ENCODE measurements at regions not wholly inside any gene's neighbourhood (a gene's known extent, or its start where the extent isn't known, plus 50 kb on each side); places are given as distances from the start of the nearest gene placed in this dataset.

DNA sequence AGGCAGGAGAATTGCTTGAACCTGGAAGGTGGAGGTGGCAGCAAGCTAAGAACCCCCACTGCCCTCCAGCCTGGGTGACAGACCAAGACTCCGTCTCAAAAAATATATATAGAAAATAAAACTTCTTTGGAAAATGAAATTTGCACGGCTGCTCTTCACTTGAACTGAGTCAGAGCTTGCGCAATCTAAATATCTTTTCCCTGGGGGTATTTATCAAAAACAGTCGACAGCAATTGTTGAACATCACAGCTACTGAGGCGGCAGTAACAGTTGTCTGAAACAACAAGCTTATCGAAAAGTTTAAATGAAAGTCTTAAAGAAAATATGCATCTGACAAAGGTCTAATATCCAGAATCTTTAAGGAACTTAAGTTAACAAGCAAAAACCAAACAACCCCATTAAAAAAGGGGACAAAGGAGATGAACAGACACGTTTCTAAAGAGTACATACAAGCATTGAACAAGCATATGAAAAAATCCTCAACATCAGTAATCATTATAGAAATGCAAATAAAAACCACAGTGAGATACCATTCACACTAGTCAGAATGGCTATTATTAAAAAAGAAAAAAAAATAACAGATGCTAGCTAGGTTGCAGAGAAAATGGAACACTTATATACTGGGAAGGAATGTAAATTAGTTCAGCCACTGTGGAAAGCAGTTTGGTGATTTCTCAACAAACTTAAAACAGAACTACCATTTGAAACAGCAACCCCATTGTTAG, 153.6 kb upstream of the CDH9 start:
- H3K79me2 ChIP-seq (ENCODE audit: control insufficient read depth, low read length): no peaks in the 10 kb centered on the region
- no peak overlapping the region for H3K4me2 ChIP-seq (ENCODE audit: low read length)
- H3K9me2 ChIP-seq (replicated peaks; ENCODE audit: control insufficient read depth, low read length): no peaks in the 10 kb centered on the region
- no peak overlapping the region for H3K27ac ChIP-seq (ENCODE audit: low read depth, low read length)
- H3K9me3 ChIP-seq (ENCODE audit: control insufficient read depth, insufficient read depth, low read length): no peaks in the 10 kb centered on the region; the same call in 1 of the 2 replicates
- no peaks in the 10 kb centered on the region for H4K20me1 ChIP-seq (ENCODE audit: control insufficient read depth, insufficient read depth, low read depth, low read length)
- no peaks in the 10 kb centered on the region for H3F3A ChIP-seq (ENCODE audit: control insufficient read depth, insufficient read depth)
- H3K36me3 ChIP-seq (ENCODE audit: control insufficient read depth, low read length): no peaks in the 10 kb centered on the region
- TF ChIP-seq EZH2phosphoT487 (IDR thresholded peaks at IDR 0.05; ENCODE audit: borderline replicate concordance, low read length): no peak
- TF ChIP-seq CTCF (IDR thresholded peaks at IDR 0.05; ENCODE audit: low read depth, low read length, poor library complexity, severe bottlenecking): no peak
- no peaks in the 10 kb centered on the region for H3K27me3 ChIP-seq (ENCODE audit: control insufficient read depth, low read length)
- H3K4me3 ChIP-seq (ENCODE audit: low read length): no peak overlapping the region
- H3K4me1 ChIP-seq (ENCODE audit: control insufficient read depth, low read length): no peaks in the 10 kb centered on the region

DNA sequence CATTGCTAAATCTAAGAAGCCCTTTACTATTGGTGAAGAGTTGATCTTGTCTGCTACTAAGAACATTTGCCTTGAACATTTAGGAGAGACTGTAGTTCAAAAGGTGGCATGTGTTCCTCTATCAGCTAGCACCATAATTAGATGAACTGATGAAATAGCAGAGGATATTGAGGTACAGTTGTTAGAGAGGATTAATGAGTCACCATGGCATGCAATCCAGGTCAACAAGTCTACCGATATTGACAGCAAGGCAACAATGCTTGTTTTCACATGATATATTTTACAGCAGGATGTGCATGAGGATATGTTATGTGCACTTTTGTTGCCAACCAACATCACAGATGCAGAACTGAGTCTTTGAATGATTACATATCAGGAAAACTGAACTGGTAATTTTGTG, 134.3 kb upstream of the CDH9 start:
- no peaks in the 10 kb centered on the region for H3K9me3 ChIP-seq (ENCODE audit: control insufficient read depth, insufficient read depth, low read length)
- no peak overlapping the region for H3K27ac ChIP-seq (ENCODE audit: low read depth, low read length)
- H3K27me3 ChIP-seq (ENCODE audit: control insufficient read depth, low read length): no peaks in the 10 kb centered on the region
- H3K4me1 ChIP-seq (ENCODE audit: control insufficient read depth, low read length): no peaks in the 10 kb centered on the region
- no peak overlapping the region for H3K4me2 ChIP-seq (ENCODE audit: low read length)
- no peaks in the 10 kb centered on the region for H3K36me3 ChIP-seq (ENCODE audit: control insufficient read depth, low read length)
- H3K9me2 ChIP-seq (replicated peaks; ENCODE audit: control insufficient read depth, low read length): no peaks in the 10 kb centered on the region
- TF ChIP-seq EZH2phosphoT487 (IDR thresholded peaks at IDR 0.05; ENCODE audit: borderline replicate concordance, low read length) (no peak), CTCF (IDR thresholded peaks at IDR 0.05; ENCODE audit: low read depth, low read length, poor library complexity, severe bottlenecking) (no peak)
- H4K20me1 ChIP-seq (ENCODE audit: control insufficient read depth, insufficient read depth, low read depth, low read length): no peaks in the 10 kb centered on the region
- H3K79me2 ChIP-seq (ENCODE audit: control insufficient read depth, low read length): no peaks in the 10 kb centered on the region
- H3F3A ChIP-seq (ENCODE audit: control insufficient read depth, insufficient read depth): no peaks in the 10 kb centered on the region
- H3K4me3 ChIP-seq (ENCODE audit: low read length): no peak overlapping the region

DNA sequence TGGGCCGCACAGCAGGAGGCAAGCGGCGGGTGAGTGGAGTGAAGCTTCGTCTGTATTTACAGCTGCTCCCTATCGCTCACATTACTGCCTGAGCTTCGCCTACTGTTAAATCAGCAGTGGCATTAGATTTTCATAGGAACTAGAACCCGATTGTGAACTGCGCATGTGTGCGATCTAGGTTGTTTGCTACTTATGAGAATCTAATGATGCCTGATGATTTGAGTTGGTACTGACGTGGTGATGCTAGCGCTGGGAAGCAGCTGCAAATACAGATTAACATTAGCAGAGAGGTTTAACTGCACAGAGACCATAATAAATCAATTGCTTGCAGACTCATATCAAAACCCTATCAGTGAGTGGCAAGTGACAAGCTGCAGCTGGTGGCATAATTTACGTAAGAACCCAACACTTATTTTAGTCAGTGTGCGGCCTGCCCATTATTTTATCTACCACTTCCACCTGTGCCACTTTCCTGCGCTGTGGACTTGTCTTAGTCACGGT, 133.4 kb upstream of the CDH9 start:
- H3K36me3 ChIP-seq (ENCODE audit: control insufficient read depth, low read length): no peaks in the 10 kb centered on the region
- no peaks in the 10 kb centered on the region for H3K79me2 ChIP-seq (ENCODE audit: control insufficient read depth, low read length)
- no peaks in the 10 kb centered on the region for H3K27me3 ChIP-seq (ENCODE audit: control insufficient read depth, low read length)
- H3K27ac ChIP-seq (ENCODE audit: low read depth, low read length): no peak overlapping the region
- H3F3A ChIP-seq (ENCODE audit: control insufficient read depth, insufficient read depth): no peaks in the 10 kb centered on the region
- no peaks in the 10 kb centered on the region for H4K20me1 ChIP-seq (ENCODE audit: control insufficient read depth, insufficient read depth, low read depth, low read length)
- no peaks in the 10 kb centered on the region for H3K4me1 ChIP-seq (ENCODE audit: control insufficient read depth, low read length)
- no peaks in the 10 kb centered on the region for H3K9me2 ChIP-seq (replicated peaks; ENCODE audit: control insufficient read depth, low read length)
- TF ChIP-seq EZH2phosphoT487 (IDR thresholded peaks at IDR 0.05; ENCODE audit: borderline replicate concordance, low read length) (no peak), CTCF (IDR thresholded peaks at IDR 0.05; ENCODE audit: low read depth, low read length, poor library complexity, severe bottlenecking) (no peak)
- no peak overlapping the region for H3K4me2 ChIP-seq (ENCODE audit: low read length)
- no peak overlapping the region for H3K4me3 ChIP-seq (ENCODE audit: low read length)
- H3K9me3 ChIP-seq (ENCODE audit: control insufficient read depth, insufficient read depth, low read length): no peaks in the 10 kb centered on the region
